HepG2 (cell line): ENCODE measurements at regions not wholly inside any gene's neighbourhood (a gene's known extent, or its start where the extent isn't known, plus 50 kb on each side); places are given as distances from the start of the nearest gene placed in this dataset.

Source experiments
- BRCA1 ChIP-seq: sonication (generic); formaldehyde crosslinking; IDR thresholded peaks from 2 replicates; pipeline ENCODE4 v1.4.0; 2020; ENCODE audit warnings: missing genetic modification reagents
- CBX2 ChIP-seq, 2 experiments: fragments of 200-600 bp in 1 of 2; sonication (generic); formaldehyde crosslinking in 1 of 2; IDR thresholded peaks; 2 replicates each; pipeline versions ENCODE4 v1.7.0 to v1.8.1; 2018 to 2022; ENCODE audit warnings: low read depth in 2 of 2, low read length in 1 of 2, mild to moderate bottlenecking in 1 of 2, missing genetic modification reagents in 1 of 2
- FOXM1 ChIP-seq: sonication (generic); formaldehyde crosslinking; IDR thresholded peaks from 2 replicates; pipeline ENCODE4 v1.5.0; 2020; ENCODE audit warnings: missing genetic modification reagents
- HNRNPL ChIP-seq: fragments of 200-400 bp; formaldehyde crosslinking; IDR thresholded peaks from 2 replicates; pipeline ENCODE4 v1.6.1; 2017; ENCODE audit warnings: mild to moderate bottlenecking, low read depth, low read length
- POLR2A ChIP-seq, 2 experiments: IDR thresholded peaks; 2 replicates each; pipeline ENCODE4 v1.6.1; 2011; ENCODE audit warnings: low read depth in 2 of 2, low read length in 2 of 2, mild to moderate bottlenecking in 1 of 2, moderate library complexity in 1 of 2; ENCODE audit not compliant: insufficient read depth in 1 of 2
- RBM22 ChIP-seq: fragments of 200-400 bp; formaldehyde crosslinking; optimal IDR thresholded peaks from 2 replicates; pipeline ENCODE3; 2017; ENCODE audit warnings: mild to moderate bottlenecking, low read length, moderate library complexity

- TF ChIP-seq RBM22 (no peak), POLR2A (IDR thresholded peaks at IDR 0.05; ENCODE audit: insufficient read depth in 1 of 2, low read depth in 2 of 2, low read length in 2 of 2) (no peak), FOXM1 (no peak), HNRNPL (no peak), BRCA1 (CRISPR knock-in tag) (no peak), CBX2 (IDR thresholded peaks at IDR 0.05; ENCODE audit: low read depth, low read length) (no peak), CBX2 (CRISPR knock-in tag; IDR thresholded peaks at IDR 0.05; ENCODE audit: low read depth) (no peak)
These were observed 208.8 kb upstream of the IRX2 start for GRCh38 chr5:2960294-2960693.
